HL-60/S4 (cell line): ENCODE measurements at regions not wholly inside any gene's neighbourhood (a gene's known extent, or its start where the extent isn't known, plus 50 kb on each side); places are given as distances from the start of the nearest gene placed in this dataset.
"Not testable (repeated sequence)": the region's sequence is repeated elsewhere in the genome, so short reads cannot be mapped to it uniquely, and the experiment has no call there.

Experiments
- in situ Hi-C: fragments of 300-500 bp; cut with MboI; formaldehyde crosslinking; loops from 2 replicates; pipeline ENCODE4 v1.14.3; 2022; ENCODE audit warnings: low sequenced_read_pairs

DNA sequence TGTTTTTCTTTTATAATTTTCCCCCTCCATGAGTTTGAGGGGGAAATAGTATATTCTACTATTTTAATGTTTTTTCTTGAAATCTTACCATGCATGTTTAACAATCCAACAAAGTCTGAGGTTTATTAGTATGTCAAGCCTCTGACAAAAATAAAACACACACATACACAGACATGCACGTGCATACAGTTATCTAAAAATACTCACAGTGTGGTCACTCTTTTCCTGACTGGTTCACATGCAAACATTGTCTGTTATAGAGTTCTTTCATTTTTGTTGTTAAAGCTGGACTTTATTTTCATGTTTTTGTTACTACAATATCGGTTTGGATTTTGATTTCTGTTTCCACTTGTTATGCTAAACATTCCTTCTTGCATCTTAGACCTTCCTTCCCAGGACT, 236.6 kb downstream of the MFSD1 start:
- in situ Hi-C loops: no loop called here

DNA sequence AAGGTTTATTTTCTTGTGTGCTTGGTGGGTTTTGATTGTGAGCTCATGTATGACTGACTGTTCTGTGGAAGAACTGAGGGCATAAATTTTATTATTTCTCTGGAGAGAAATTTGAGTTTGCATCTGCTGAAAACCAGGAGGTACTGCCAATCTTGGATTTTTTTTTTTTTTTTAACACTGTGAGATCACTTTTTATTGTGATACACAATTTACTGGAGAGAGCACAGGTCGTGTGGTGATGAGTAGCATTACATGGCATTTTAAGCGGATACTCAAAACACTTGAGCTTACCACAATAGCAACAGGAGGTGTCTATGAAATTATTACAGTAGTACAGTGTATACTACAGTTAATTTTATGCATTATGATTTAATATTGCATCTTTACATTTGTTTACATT, 237.4 kb downstream of the MFSD1 start:
- in situ Hi-C loops: no loop called here

DNA sequence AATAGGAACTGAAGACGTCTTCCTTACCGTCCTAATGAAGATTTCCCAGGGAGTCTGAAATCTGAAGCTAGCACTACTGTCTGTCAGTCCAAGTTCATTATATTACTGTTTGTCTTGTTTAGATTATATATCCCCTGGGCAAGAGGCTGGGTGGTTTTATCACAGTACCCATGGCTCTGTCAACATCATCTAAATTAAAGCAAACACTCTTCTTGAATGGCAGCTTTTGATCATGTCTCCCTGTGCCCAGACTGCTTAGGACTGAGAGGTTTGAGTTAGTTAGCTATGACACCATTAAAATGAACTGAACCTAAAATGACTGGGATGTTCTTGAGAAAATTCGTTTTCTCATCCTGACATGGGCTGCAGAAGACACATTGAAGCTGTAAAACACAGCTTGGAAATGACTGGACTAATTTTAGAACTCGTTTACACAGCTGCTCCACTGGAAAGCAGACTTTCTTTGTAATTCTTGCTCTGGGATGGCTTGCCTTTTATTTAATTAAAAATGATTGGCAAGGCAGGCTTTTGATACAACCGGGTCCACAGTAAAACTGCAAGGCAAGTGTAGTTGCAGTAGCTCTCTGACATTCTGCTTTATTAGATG, 243.5 kb downstream of the MFSD1 start:
- in situ Hi-C loops: no loop called here

DNA sequence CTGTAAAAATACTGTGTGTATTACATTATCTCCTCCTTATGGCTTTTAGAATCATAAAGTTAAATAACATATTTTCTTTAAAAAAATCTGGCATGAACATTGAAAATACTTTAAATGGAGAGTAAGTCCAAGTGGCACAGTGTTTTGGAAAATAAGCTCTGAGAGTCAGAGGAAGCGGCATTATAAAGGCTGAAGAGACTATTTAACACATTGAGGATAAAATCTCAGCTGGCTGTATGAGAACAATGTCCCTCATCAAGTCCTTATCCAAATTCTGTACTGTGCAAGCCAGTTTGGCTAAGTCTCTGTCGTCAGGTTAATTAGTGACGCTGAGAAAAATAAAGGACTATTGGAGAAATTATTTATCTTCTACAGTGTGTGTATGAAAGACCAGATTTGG, 245.5 kb downstream of the MFSD1 start:
- in situ Hi-C loops: no loop called here

DNA sequence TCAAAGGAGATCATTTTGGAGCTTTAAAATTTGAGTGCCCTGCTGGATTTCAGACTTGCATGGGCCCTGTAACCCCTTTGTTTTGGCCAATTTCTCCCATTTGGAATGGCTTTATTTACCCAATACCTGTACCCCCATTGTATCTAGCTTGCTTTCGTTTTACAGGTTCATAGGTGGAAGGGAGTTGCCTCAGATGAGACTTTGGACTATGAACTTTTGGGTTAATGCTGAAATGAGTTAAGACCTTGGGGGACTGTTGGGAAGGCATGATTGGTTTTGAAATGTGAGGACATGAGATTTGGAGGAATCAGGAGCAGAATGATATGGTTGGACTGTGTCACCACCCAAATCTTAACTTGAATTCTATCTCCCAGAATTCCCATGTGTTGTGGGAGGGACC, 250.6 kb downstream of the MFSD1 start:
- in situ Hi-C loops: not testable (repeated sequence)

DNA sequence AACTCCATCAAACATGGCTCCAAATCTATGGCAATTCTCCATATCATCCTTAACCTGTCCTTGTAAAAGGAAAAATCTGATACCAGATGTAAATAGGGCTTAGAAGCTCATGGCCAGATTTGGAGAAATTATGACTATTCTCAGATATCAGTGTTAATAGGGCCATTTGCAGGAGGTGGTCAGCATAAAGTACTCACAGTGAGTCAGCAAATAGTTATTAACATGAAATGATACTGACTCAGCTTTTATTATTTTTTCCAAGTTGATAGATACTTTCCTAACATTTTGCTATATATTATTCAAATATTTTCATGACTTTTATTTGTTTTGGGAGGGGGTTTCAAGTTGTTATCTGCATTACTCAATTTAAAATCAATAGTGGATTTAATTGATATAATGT, 255.8 kb downstream of the MFSD1 start:
- in situ Hi-C loops: no loop called here

DNA sequence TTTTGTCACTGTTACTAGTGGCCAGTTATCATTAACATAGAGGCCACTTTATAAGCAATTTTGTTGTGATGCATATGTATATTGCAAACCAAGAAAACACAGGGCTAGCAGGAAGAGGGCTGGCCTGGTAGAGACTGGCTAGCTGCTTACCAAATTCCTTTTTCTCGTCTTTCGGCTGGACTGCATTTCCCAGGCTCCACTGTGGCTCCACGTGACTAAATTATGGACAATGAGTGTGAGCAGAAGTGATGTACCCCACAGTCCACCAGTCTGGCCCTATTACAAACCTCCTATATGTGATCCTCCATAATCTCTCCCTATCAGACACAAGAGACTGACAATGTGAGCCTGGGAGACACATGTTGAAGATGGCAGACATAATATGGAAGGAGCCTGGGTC, 257.0 kb downstream of the MFSD1 start:
- in situ Hi-C loops: no loop called here

DNA sequence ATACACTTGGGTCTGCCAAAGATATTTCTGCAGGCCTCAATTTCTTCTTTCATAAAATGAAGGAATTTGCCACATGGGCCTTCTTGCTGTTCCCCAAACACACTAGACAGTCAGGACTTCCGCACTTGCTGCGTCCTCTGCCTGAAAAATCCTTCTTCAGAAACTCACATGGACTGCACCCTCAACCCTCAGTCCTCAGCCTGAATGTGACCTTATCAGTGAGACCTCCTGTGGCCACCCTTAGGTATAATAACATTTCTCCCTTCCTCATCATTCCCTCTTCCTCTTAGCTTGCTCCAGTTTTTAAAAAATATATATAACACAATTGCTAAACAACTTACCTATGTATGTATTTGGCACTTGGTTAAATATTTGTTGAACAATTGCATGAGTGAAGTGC, 257.5 kb downstream of the MFSD1 start:
- in situ Hi-C loops: no loop called here

DNA sequence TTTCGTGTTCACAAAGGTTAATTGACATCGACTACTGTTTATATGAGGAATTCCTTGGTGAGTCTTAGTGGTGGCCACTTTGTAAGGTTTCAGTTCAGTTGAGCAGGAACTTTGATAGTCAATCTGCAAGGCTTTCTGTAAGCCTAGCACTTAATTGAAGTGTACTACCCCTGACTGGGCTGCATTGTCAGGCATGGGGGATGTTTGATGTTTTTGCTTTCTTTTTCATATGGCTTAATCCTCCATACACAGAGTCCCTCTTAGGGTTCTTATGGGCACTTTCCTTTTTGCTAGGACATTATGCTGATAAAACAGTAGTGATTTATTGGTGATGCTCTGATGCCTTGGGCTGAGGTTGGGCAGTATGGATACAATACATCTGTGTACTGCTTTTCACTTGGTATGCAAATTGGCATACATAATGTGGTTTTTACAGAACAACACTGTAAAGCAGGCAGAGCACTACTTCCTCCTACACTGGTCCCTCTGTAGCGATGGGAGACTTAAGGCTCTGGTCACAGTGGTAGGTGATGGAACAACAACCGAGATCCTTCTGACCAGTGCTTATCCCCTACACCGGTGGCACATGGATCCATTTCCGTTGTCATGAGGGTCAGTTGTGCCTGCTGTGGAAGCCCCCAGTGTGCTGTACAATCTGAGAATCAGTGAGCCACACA, 261.0 kb downstream of the MFSD1 start:
- in situ Hi-C loops: no loop called here

DNA sequence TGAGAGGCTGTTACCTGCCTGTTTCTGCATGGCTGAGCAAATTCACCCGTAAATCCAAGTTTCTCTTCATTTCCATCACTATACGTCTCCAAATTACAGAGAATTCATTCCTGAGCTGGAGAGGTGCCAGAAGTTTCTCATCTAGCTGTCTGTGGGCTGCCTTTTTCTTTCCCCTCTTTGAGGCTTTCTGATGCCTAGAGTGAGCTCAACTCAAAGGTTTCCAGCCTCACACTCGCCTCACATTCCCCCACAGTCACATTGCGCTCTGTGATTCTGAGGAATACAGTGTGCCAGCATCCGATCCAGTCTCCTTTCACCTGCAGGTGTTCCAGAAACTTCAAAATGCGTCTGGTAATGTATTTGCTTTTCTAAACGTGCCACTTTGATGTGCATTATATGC, 267.2 kb downstream of the MFSD1 start, which contains the start of gene IQCJ:
TSS of gene IQCJ (plus strand) at position 229 of the 400 bp plus-strand sequence.
- in situ Hi-C loops: no loop called here

DNA sequence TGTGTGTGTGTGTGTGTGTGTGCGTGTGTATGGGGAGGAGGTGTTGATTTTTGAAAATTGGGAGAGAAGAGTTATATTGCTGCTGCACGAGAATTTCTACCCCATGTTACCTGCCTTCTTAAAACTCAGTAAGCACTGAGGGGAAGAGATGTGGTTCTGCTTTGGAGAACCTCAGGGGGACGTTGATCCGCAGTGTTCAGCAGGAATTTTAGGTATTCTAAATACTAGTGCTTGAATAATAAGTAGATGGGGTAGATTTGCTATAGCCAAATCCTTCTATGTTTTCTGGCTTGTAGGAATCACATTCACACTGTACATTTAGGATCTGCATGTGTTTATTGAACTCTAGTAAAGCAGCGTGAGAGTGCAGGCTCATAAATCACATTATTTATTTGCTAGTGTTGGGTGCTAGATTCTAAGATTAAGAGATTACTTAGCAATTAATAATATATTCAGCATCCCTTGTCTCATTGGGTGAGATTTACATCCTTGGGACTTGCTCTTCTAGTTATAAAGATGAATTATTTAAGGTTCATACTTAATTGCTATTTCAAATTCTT, 268.1 kb downstream of the MFSD1 start:
- in situ Hi-C loops: no loop called here

DNA sequence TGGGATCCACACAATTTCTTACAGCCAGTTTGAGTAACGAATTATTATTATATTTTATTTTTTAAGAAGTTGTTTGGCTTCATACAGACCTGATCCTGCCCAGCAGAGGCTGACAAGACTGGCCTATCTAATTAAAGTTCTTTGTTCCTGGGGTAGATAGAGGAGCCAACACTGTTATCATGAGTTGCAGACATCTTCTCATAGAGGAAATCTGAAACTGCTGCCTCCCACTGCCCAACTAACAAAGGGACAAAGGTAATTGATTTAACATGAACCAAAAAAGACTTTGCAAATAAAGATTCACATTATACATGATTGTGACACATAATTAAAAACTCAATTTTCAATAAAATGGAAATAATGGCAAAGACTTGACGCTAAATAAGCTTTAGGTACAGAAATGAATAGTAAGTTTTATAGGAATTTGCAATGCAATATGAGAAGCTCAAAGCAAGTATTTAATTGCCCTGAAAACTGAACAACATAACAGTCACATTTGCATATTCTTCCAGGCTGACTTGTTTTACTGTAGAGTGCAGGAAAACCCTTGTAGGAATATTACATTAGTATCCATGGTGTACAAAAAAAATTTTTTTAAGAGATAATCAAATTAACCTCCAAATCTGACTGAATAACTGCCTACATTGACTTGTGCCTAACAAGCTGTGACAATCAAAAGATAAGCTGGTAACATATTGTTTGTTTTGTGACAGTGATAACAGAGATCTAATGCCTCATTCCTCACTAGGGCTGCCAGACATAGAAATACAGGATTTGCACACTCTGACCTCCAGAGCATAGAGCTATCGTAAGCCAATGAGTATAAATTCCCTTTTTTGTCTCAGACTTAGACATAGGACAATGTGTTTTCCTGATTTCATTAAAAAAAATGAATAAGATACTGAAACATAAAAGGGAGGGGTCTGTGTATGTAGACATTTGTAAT, 273.2 kb downstream of the MFSD1 start:
- in situ Hi-C loops: no loop called here

DNA sequence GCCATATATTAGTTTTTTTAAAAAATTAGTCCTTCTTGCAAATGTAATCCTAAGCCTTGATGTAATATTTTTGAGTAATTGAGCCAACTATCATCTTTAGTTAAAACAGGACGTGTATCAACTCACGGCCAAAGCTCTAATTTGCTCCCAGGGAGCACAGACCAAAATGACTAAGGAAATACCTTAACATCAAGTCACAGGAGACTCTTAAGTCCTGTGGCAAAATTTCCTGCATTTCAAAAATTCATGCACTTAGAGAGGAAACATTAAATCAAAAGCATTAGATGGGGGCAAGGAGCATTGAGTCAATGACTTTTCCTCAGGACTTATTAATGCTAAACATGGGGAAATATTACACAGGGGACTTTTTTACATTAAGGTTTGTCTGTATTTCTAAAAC, 276.0 kb downstream of the MFSD1 start:
- in situ Hi-C loops: no loop called here

DNA sequence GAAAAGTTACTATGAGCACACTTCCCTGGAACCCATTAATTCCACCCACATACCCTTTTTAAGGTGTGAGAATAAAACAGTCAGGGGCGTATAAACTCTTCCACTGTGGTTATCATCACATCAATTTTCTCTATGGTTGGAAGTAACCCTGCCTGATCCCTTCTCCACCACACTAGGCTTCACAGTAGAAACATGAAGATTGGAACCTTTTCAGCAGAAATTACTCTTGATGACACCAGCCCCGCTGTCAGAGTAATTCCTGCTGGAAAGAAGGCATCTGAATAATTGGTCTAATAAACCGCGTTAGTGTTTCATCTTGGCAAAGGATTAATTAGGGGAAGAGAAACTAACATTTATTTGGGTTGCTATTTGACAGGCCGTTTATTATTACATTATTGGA, 278.4 kb downstream of the MFSD1 start:
- in situ Hi-C loops: no loop called here

DNA sequence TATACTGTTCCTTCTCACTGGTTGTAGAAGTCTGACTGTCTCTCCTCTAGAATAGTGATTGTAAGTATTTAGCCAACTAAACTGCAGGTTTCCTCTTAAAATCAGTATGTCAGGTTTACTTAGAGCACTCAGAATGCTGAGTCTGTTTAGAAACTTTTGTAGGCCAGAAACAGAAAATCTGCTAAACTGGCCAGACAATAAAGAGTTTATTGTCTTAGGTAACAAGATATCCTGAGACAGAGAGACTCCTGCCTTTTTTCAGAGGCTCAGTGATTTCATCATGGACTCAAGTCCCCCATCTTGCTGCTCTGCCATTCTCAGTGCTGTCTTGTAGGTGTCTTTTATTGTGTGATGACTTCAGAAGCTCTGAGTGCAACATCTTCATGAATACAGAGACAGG, 279.0 kb downstream of the MFSD1 start:
- in situ Hi-C loops: no loop called here

DNA sequence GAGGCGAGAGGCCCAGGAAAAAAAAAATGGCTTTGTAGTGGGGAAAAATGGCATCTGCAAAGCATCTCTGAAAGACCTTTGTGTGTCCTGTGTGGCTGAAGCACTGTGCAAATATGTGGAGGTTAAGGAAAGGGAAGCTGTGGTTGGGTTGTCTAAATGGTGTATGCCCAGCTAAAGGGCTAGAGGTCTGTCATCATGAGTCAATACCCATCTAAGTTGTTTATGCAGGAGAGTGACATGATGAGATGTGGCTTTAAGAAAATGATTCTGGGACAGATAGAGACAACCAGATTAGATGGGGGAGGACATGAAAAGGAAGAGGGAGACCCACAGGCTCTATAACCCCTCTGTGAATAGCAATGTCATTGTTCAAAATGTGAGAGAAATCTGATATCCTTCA, 280.7 kb downstream of the MFSD1 start:
- in situ Hi-C loops: no loop called here

DNA sequence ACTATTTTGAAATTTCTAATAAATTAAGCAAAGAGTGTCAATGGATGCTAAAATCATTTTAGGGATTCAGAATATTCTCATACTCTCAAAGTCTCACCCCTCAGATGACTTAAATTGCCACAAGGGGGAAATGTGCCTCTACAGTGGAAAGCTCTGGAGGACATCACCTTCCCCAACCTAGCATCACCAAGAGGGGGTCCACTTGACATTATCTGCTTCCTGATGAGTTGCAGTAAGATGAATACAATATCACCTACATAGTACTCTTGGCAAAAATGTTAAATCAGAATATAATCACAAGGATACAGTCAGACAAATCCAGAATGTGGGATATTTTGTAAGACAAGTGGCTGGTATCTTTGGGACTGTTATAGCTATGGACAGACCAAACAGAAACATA, 290.1 kb downstream of the MFSD1 start:
- in situ Hi-C loops: no loop called here

DNA sequence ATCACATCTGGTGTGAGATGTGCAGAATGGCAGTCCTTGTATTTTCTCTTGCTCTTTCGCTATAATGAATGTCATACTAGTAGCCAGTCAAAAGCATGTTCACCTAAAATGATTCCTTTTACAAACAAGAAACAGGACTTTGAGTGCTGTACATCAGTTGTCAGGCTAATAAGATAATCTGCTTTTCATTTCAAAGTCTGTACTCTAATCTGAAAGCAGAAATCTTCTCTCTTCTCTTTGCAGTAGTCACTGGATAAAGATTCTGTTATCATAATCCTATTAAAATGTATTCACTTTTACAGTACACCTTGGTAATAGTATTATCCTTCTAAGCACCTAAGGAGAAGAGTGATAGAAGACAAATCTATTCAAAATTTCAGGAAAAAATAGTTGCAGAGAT, 300.1 kb downstream of the MFSD1 start:
- in situ Hi-C loops: no loop called here

DNA sequence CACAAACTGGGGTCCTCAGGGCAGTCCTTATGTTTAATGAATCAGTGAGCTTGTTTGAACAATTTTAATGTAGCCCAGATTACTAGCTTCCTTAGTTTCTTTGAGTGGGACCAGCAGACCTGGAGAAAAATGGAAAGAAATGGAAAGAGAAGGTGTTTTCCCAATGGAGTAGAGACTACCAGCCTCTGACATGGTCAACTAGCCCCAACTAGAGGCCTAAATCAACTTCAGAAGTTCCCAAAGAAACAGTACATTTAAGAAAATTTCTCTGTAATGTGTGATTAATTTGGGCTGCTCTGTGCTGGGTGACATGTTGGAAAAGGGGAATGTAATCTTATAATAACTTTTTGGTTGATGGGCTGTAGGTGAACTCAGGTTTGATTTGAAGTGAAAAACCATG, 310.9 kb downstream of the MFSD1 start:
- in situ Hi-C loops: no loop called here

DNA sequence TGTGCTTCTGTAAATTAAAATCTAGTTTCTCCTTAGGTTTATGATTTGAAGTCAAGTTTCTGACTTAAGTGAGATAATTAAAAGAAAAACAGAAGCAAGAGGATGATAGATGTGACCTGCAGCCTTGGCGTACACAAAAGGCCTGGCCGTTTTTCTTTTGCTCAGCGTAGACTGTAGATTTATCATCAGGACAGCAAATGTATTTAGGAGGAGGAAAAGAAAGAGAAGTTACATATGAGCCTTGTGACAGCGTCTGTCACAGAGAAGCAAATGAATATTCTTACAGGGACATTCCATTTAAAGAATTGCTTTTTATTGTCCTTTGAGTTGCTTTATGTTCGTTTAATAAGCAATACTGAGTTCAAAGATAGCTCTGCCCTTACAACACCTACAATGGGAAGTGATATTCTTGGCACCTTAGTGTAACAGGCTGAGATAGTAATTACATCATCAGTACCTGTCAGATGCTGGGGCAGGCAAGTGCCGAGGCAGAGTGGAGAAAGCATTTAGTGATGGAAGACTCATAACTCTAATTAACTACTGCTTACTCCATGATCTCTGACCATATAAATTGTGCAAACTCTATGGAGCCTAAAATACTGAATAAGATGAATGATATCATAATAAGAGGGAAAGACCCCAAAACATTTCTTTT, 311.5 kb downstream of the MFSD1 start:
- in situ Hi-C loops: no loop called here

DNA sequence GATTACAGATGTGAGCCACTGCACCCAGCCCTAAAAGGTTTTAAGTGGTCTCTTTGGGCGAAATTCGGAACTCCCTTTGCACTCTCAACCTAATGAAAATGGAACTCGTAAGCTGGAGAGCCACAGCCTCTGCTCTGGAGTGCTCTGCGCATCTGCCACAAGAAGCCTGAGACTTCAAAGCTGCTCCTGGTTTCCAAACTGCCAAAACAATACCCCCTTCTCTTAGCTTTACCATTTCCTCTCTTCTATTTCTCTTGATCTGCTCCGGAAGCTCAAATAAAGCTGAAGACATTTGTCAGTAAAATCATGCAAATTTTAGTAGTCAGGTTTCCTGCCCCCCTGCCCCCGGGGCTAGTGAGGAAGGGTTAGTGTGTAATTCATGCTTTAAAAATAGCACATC, 312.7 kb downstream of the MFSD1 start:
- in situ Hi-C loops: no loop called here
